ENCODE measurements at regions not wholly inside any gene's neighbourhood (a gene's known extent, or its start where the extent isn't known, plus 50 kb on each side); places are given as distances from the start of the nearest gene placed in this dataset.
"Not testable (repeated sequence)": the region's sequence is repeated elsewhere in the genome, so short reads cannot be mapped to it uniquely, and the experiment has no call there.

DNA sequence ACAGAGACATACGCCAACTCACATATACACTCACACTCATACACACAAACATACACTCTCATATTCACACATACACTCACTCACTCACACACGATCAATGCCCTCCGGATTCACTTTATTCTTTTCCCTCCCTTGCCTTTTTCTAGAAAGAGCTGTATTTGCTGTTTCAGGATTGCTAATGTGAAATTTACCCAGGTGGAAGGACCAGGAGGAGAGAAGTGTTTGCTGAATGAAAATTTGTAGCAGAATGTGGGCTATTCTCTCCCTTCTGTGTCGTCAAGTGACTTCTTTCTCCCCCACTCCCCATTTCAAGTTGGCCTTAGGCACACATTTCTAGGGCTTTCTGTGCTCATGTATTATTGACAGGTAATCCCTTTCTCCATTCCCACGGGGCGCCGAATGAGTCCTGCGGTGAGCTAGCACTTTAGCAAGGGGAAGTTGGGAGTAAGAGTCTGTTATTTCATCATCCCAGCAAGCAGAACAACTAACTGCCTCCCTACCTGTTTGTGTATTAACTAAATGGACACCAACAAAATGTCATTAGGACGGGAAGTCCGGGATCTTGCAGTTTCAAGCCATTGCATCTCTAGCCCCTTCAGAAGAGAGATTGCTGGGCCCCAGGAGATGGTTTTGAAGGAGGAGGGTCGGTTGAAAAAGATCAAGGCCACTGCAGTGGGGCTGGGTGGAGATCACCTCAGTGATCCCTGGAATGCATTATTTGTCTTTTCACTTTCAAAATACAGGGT lies 97.1 kb upstream of the TAF11L2 start:
- DNase-seq (ENCODE audit: low spot score): no peak

- DNase-seq (ENCODE audit: low spot score): no peak
These were observed 96.4 kb upstream of the TAF11L2 start for GRCh38 chr5:17401470-17402288.

DNA sequence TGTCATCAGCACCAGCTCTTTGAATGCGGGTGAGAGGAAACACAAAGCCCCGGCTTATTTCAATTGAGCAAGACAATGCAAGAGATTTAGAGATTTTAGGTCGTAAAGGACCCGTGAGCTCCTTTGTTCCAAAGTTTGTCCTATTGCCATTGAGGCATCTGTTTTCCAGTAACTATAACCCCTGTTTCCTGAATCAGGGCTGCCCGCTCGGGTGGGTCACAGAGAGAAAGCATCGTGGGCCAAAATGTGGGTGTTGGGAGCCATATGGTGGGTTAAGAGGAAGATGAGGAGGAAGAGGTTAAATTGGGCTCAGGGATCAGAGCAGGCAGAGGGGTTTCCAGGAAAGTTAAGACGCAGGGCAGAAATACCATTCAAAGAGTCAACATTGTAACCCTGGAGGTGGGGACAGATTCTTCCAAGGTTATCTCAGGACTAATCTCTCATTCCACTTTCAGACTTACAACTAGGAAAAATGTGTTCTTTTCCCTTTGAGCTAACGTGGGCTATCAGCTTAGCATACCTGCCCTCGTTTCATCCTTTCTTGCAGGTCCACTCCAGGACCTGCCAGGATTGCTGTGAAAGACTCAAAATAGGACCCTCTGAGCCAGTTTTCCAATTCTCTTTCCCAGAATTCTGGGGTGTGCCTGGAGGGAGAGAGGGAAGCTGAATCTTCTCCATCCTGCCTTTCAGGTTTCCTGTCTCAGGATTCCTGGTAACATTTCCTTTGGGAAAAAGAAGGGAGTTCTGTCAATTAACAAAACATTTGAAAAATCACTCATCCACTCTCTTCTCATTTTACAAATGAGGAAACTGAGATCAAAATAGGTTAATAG lies 95.5 kb upstream of the TAF11L2 start:
- DNase-seq (ENCODE audit: low spot score): no peak

GRCh38 chr5:17403695-17404490 lies 94.1 kb upstream of the TAF11L2 start:
- no peak for DNase-seq (ENCODE audit: low spot score)

GRCh38 chr5:17405976-17406375 lies 92.1 kb upstream of the TAF11L2 start:
- no peak for DNase-seq (ENCODE audit: low spot score)

DNA sequence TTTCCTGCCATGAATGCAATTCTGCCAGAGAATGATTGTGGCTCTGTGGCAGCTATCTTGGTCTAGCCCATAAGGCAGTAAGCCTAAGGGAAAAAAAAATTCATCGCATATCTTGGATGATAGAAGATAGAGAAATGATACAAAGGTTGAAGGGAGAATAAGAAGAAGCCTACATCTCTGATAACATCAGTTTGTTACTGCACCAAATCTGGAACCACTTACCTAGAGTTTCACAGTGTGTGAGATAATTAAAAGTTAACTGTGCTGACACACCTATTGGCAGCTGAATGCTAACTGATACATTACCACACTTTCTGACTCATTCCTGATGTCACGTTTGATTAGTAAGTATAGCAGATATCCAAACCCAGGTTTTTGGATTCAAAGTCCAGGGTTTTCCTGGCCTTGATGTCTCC lies 91.6 kb upstream of the TAF11L2 start:
- DNase-seq (ENCODE audit: low spot score): no peak

DNA sequence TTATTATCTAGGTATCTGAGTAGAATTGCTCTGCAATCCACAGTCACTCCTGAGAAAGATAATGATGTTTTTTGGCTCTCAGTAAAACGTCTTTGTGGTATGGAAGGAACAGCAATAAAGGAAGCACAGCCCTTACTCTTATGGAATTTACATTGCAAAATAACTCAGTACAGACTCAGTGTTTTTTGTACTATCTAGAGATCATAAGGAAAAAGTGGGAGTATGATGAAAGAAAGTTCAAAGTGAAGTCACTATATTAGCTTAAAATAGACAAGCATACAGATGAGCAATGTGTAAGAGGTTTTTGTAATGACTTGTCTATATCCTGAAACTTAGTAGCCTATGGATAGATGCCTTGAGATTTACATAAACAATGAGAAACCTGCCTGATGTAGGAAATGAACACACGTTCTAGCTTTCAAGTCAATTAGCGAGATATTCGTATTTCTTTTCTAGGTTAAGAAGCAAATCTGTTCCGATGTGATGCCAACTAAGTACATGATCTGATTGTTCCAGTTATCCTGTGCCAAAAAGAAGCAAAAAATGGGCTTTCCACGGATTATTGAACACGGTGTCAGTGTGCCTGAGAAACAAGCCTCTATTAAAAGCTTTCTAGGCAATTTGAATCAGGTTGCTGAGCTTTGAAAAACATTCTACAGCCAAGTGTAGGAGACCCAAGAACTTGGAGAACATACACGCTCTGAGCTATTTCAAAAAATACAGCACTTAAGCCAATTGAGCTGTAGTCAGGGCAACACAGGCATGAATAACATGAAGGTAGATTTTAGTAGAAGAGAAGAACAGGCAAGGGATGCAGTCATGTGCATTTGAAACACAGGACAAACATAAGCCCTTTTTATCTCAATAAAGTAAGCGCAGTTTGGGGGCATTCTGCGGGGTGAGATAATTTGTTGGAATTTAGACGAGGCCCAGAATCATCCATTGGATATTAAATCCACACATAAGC lies 86.3 kb upstream of the TAF11L2 start:
- DNase-seq (ENCODE audit: low spot score): no peak

DNA sequence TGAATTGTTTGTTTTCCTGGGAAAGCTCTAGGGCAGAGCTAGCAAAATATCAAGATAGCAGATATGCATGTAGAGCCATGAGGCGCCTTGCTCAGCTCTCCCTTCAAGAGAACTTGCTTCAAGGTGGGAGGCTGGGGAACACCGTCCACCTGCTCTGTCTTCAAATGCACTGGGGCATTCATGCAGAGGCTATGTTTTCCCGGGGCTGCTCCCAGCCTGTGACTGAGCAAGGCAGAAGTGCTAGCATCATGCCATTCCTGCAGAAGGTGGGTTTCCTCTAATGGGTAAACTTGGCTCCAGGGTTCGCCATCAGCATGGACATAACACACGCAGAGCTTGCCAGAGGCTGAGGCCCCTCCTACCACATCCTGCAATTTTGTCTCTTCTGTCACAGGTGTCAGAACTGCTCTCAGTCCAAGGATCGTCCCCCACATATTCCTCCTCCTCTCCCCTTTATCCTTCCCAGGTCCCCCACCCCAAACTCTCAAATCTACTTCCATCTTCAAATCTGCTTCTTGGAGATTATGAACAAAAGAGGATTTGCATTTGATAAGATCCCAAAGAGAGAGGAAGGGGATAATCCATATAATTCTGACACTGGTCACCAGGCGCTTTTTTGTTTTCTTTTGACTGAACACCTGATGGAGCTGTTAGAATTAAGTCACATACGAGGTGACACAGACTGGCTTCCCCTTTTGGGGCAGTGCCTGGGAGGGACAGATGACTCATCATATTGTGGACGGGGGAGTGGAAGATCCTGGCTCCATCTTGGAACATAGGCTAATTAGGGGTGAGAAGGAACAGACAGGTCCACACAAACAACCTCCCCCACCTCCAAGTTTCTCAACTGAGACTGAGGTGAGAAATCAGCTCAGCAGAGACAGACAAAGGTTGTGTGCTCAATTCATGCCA lies 85.0 kb upstream of the TAF11L2 start:
- DNase-seq (ENCODE audit: low spot score): no peak

DNA sequence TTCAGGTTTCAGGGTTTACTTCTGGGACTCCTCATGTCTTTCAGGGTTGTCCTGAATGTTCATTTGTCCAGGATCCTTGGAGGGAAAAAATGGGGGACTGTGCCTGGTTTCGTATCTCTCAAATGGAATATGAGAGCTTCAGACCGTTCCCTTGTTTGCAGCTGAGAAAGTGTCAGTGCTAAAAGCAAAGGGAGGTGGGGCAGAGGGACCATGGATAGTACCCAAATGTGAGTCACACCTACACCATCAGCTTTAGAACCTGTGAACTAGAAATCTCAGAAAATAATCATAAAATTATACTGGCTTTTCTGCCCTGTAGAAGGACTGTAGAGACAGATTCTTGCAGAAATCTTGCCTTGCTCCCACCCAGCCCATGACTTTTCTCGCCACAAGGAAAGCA lies 84.3 kb upstream of the TAF11L2 start:
- DNase-seq (ENCODE audit: low spot score): no peak

DNA sequence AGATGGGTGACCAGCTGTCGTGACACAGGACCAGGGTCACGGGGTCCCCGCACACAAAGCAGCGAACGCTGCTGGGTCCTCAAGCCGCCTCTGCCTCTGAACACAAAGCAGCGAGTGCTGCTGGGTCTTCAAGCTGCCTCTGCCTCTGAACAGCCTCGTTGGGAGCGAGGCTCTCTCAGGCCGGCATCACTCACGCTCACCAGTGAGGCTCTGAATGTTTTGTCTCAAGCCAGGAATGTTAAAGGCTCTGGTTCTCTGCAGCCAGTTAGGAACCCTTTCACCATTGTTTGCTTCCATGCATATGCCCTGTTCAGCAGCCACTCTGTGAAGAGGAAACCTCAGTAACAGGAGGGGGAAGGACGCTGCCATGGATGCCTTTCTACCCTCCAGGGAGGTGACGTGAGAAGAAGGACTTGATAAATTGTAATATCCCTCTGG lies 82.7 kb upstream of the TAF11L2 start:
- DNase-seq (ENCODE audit: low spot score): no peak

GRCh38 chr5:17416374-17416773 lies 81.7 kb upstream of the TAF11L2 start:
- DNase-seq (ENCODE audit: low spot score): not testable (repeated sequence)

DNA sequence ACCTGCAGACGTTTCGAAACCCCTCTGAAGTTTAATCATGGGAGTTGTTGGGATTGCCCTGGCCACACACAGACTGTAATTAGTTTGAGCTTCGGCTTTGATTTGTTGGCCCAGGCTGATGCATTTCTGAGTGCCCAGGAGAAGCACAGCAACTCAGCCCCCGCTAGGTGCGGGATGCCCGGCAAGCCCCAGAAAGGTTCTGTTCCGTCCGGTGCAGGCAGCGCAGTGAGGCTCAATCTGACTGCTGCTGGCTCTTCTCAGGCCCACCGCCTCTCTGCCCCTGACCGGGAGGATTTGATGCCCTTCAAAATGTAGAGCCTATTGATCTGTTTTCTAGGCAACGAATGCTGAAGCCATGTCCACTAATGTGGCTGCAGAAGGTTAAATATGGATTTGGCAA lies 73.4 kb upstream of the TAF11L2 start:
- DNase-seq (ENCODE audit: low spot score): no peak

GRCh38 chr5:17425385-17426070 lies 72.5 kb upstream of the TAF11L2 start:
- DNase-seq (ENCODE audit: low spot score): no peak

DNA sequence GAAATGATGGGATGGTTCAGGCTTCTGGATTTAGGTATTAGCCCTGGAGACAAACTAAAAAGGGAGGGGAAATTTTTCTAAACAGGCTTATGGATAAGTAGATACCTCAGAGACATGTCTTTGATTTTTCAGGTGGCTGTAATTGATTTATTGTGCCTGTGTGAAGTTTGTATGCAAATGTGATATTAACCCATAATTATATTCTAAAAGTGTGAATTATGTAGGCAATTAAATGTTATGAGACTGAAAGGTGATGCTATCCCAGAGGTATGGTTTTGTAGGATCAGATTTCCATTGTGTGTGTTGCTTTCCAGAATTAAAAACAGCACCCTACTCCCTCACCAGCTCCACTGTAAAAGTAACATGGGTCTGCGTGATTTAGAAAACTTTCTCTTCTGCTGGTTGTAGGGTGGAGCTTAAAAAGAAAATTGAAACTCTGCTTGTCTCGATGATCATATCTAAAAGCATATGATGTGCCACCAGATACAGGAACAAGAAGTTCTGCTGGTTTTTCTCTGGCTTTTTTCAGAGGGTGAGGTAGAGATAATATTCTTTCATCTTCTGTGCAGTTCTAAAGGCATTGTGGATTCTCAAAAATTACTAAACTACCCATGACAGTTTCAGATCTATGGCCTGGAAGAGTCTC lies 71.8 kb upstream of the TAF11L2 start:
- DNase-seq (ENCODE audit: low spot score): no peak

DNA sequence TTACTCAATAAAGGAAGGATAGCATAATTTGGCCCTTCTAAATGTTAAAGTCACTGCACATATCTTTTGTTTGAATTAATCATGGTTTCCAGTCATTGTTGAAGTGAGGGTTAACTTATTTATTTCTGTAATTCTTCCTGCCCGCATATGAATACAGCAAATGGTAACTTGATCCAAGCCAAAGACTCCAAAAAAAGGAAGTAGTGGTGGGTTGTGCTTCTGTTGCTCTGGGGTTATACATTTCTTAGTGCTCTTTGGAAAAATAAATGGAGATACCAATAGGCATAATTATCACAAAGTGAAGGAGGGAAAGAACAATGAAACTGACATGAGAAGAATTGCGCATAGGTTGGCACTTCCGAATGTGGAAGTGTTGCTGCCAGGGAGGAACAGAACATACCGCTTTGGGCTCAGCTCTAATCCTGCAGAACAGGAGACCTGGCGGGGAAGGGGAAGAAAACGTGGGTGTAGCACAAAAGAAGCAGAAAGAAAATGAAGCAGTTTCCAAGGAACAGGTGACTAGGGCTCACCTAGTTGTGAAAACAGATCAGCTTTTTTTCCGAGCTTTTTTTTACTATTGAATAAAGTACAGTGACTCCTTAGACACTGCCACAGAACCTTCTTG lies 69.7 kb upstream of the TAF11L2 start:
- no peak for DNase-seq (ENCODE audit: low spot score)

DNA sequence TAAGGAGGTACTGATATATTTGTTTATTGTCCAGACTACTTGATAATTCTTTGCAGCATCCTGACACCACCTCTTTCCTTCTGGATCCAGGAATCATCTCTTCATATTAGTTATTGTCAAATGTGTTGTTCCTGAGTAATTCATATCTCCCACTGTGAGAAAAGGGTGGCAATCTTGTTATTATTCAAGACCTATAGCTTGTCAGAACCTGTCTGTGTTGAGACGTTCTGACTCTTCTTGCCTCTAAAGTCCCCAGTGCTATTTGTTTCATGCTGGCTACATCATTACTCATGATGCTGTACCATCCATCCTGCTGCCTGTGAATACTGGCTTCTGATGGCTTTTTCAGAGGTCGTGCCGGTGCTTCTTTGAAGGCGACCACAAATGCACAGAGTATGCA lies 68.7 kb upstream of the TAF11L2 start:
- DNase-seq (ENCODE audit: low spot score): no peak

DNA sequence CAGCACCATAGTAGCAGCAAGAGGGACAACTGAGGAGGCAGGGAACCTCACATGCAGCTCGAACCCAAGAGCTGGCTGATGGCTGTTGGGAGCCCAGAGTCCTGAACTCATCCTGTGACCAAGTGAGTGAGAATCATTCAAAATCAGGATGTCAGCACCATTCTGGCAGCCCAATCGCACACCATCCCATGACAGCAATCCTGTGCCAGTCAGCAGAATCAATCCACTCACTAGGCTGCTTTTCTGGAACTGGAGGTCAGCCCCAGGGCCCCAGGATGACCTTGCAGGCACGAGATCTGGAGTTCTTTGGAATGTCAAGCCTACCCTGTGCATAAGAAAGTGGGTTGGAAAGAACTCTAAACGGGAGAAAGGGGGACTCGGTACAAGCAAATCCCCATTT lies 67.8 kb upstream of the TAF11L2 start:
- DNase-seq (ENCODE audit: low spot score): no peak

Measured in LoVo (cell line).